Calu3 (cell line): ENCODE measurements at regions not wholly inside any gene's neighbourhood (a gene's known extent, or its start where the extent isn't known, plus 50 kb on each side); places are given as distances from the start of the nearest gene placed in this dataset.

Experiments
- BruUV-seq: library from RNA; stranded (reverse); fragments of 400-500 nt; replicated peaks from 2 replicates; lab custom pipeline; 2021; lab: Mats Ljungman, UMichigan
- CTCF ChIA-PET: fragments of 300-600 bp; sonication (Branson Sonifier 250); formaldehyde crosslinking; loops from one replicate; lab custom pipeline; 2022; ENCODE audit warnings: antibody characterized with exemption; lab: Charles Lee
- DNase-seq: peaks from one replicate; pipeline ENCODE4 v3.0.0; 2022
- H3K27ac Mint-ChIP-seq: one replicate; pipeline ENCODE4 v1.8.0; 2022; ENCODE audit warnings: mixed read lengths; ENCODE audit not compliant: unreplicated experiment
- H3K27me3 Mint-ChIP-seq: one replicate; pipeline ENCODE4 v1.8.0; 2022; ENCODE audit warnings: mixed read lengths; ENCODE audit not compliant: unreplicated experiment
- H3K36me3 Mint-ChIP-seq: one replicate; pipeline ENCODE4 v1.8.0; 2022; ENCODE audit warnings: mild to moderate bottlenecking, moderate library complexity, mixed read lengths; ENCODE audit not compliant: insufficient read depth, unreplicated experiment
- H3K4me1 Mint-ChIP-seq: one replicate; pipeline ENCODE4 v1.8.0; 2022; ENCODE audit warnings: mild to moderate bottlenecking, low read depth, mixed read lengths; ENCODE audit not compliant: unreplicated experiment
- H3K4me3 Mint-ChIP-seq: one replicate; pipeline ENCODE4 v1.8.0; 2022; ENCODE audit warnings: mild to moderate bottlenecking, low read depth, moderate library complexity, mixed read lengths; ENCODE audit not compliant: unreplicated experiment
- H3K9me3 Mint-ChIP-seq: one replicate; pipeline ENCODE4 v1.8.0; 2022; ENCODE audit warnings: low read depth, mixed read lengths; ENCODE audit not compliant: unreplicated experiment
- intact Hi-C: fragments of 100-400 bp; cut with micrococcal nuclease; formaldehyde crosslinking; loops from one replicate; pipeline ENCODE4 v1.10.0; 2022; ENCODE audit not compliant: unreplicated experiment
- TF ChIP-seq, protein P1 (sequence below): fragments of 200-600 bp; IDR thresholded peaks from one replicate; pipeline ENCODE4 v1.8.0; 2022; ENCODE audit warnings: antibody characterized with exemption; ENCODE audit not compliant: unreplicated experiment

- peaks cover 7% of the 10 kb centered on the region for H3K9me3 Mint-ChIP-seq
- H3K4me1 Mint-ChIP-seq: no peaks in the 10 kb centered on the region
Measured at GRCh38 chr2:7646661-7647060, 729.4 kb downstream of the RNF144A start.

GRCh38 chr2:7648221-7648795 lies 731.1 kb downstream of the RNF144A start:
- Mint-ChIP-seq H3K27ac (no peak overlapping the region), H3K4me3 (no peak overlapping the region), H3K4me1 (no peaks in the 10 kb centered on the region), H3K27me3 (no peaks in the 10 kb centered on the region), H3K9me3 (peaks cover 5% of the 10 kb centered on the region), H3K36me3 (no peaks in the 10 kb centered on the region)
- CTCF ChIA-PET: no interaction called here
- BruUV-seq: no TSS peak
- intact Hi-C loops: no loop called here
- TF ChIP-seq, protein P1, sequence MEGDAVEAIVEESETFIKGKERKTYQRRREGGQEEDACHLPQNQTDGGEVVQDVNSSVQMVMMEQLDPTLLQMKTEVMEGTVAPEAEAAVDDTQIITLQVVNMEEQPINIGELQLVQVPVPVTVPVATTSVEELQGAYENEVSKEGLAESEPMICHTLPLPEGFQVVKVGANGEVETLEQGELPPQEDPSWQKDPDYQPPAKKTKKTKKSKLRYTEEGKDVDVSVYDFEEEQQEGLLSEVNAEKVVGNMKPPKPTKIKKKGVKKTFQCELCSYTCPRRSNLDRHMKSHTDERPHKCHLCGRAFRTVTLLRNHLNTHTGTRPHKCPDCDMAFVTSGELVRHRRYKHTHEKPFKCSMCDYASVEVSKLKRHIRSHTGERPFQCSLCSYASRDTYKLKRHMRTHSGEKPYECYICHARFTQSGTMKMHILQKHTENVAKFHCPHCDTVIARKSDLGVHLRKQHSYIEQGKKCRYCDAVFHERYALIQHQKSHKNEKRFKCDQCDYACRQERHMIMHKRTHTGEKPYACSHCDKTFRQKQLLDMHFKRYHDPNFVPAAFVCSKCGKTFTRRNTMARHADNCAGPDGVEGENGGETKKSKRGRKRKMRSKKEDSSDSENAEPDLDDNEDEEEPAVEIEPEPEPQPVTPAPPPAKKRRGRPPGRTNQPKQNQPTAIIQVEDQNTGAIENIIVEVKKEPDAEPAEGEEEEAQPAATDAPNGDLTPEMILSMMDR: no peak
- DNase-seq: no peak

More at GRCh38 chr2:7646661-7647060, 729.4 kb downstream of the RNF144A start:
- Mint-ChIP-seq H3K36me3 (no peaks in the 10 kb centered on the region), H3K4me3 (no peak overlapping the region), H3K27me3 (no peaks in the 10 kb centered on the region), H3K27ac (no peak overlapping the region)
- BruUV-seq: no TSS peak
- CTCF ChIA-PET: no interaction called here
- TF ChIP-seq, protein P1: no peak
- intact Hi-C loops: no loop called here
- DNase-seq: no peak

- no peak overlapping the region for H3K27ac Mint-ChIP-seq
- CTCF ChIA-PET: no interaction called here
- no peak overlapping the region for H3K4me3 Mint-ChIP-seq
- no peaks in the 10 kb centered on the region for H3K36me3 Mint-ChIP-seq
- peaks cover 5% of the 10 kb centered on the region for H3K9me3 Mint-ChIP-seq
- H3K27me3 Mint-ChIP-seq: no peaks in the 10 kb centered on the region
- intact Hi-C loops: no loop called here
- TF ChIP-seq, protein P1: no peak
- no TSS peak for BruUV-seq
- H3K4me1 Mint-ChIP-seq: no peaks in the 10 kb centered on the region
- no peak for DNase-seq
Measured at GRCh38 chr2:7649461-7650228, 732.4 kb downstream of the RNF144A start.

DNA sequence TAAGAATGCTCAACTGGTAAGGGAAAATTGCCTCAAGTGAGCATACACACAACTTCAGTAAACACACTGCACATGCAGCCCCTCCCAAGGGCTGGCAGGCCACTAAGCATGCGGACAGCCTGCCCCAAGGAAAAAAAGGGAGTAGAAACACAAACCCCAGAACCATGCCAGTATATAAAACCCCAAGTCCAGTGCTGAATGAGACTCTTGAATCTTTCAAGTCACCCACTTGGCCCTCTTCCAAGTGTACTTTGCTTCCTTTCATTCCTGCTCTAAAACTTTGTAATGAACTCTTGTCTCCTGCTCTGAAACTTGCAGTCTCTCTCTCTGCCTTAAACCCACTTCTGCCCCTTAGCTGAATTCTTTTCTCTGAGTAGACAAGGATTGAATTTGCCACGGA lies 736.4 kb downstream of the RNF144A start:
- no TSS peak for BruUV-seq
- CTCF ChIA-PET: no interaction called here
- TF ChIP-seq, protein P1: no peak
- Mint-ChIP-seq H3K36me3 (no peaks in the 10 kb centered on the region), H3K27ac (no peak overlapping the region), H3K9me3 (peaks cover 6% of the 10 kb centered on the region), H3K27me3 (no peaks in the 10 kb centered on the region), H3K4me3 (no peak overlapping the region), H3K4me1 (no peaks in the 10 kb centered on the region)
- intact Hi-C loops: no loop called here
- DNase-seq: no peak
